NOMO-1 (cell line): ENCODE measurements at regions not wholly inside any gene's neighbourhood (a gene's known extent, or its start where the extent isn't known, plus 50 kb on each side); places are given as distances from the start of the nearest gene placed in this dataset.
A peak's percentile ranks its signal among the peaks of the same experiment; 100 is the strongest.
"Not testable (repeated sequence)": the region's sequence is repeated elsewhere in the genome, so short reads cannot be mapped to it uniquely, and the experiment has no call there.

Experiments used
- DNase-seq, 2 experiments: peaks; one replicate each; lab custom pipeline; 2025; ENCODE audit not compliant: unreplicated experiment in 2 of 2; lab: John Stamatoyannopoulos, UW

- no peak for DNase-seq
Observed at GRCh38 chr9:117649126-117649525, 55.1 kb upstream of the TLR4 start.

- peak; percentile 56 to 84 for DNase-seq
Observed at GRCh38 chr9:117644932-117645636, 59.1 kb upstream of the TLR4 start.

- DNase-seq: peak; percentile 84 to 90
Observed at GRCh38 chr9:117644133-117644931, 59.9 kb upstream of the TLR4 start.

- DNase-seq: peak in 1 of 2 experiments; percentile 4
Observed at GRCh38 chr9:117643288-117643654, 60.9 kb upstream of the TLR4 start.

GRCh38 chr9:117642571-117643287, 61.5 kb upstream of the TLR4 start:
- DNase-seq: not testable (repeated sequence)

- no peak for DNase-seq
Observed at GRCh38 chr9:117636681-117637080, 67.5 kb upstream of the TLR4 start.

- no peak for DNase-seq
Observed at GRCh38 chr9:117625154-117625553, 79.0 kb upstream of the TLR4 start.

GRCh38 chr9:117624106-117624505, 80.1 kb upstream of the TLR4 start:
- DNase-seq: no peak

- DNase-seq: peak in 1 of 2 experiments; percentile 1
Observed at GRCh38 chr9:117622347-117622746, 81.9 kb upstream of the TLR4 start.

- DNase-seq: no peak
Observed at GRCh38 chr9:117616431-117616831, 87.8 kb upstream of the TLR4 start.

- no peak for DNase-seq
Observed at GRCh38 chr9:117612317-117612716, 91.9 kb upstream of the TLR4 start.

- DNase-seq: no peak
Observed at GRCh38 chr9:117597977-117598376, 106.2 kb upstream of the TLR4 start.

- no peak for DNase-seq
Observed at GRCh38 chr9:117596678-117597077, 107.5 kb upstream of the TLR4 start.

GRCh38 chr9:117595650-117596049, 108.6 kb upstream of the TLR4 start:
- DNase-seq: no peak

GRCh38 chr9:117587263-117587662, 116.9 kb upstream of the TLR4 start:
- DNase-seq: no peak

- DNase-seq: no peak
Observed at GRCh38 chr9:117574099-117574498, 130.1 kb upstream of the TLR4 start.

GRCh38 chr9:117564839-117565238, 139.4 kb upstream of the TLR4 start:
- DNase-seq: no peak

- no peak for DNase-seq
Observed at GRCh38 chr9:117561761-117562160, 142.4 kb upstream of the TLR4 start.

GRCh38 chr9:117555964-117556629, 141.2 kb upstream of the ASTN2 start:
- peak in 1 of 2 experiments; percentile 4 for DNase-seq

GRCh38 chr9:117552811-117553210, 138.0 kb upstream of the ASTN2 start:
- DNase-seq: no peak

GRCh38 chr9:117551171-117551570, 136.3 kb upstream of the ASTN2 start:
- no peak for DNase-seq
